ENCODE measurements at regions not wholly inside any gene's neighbourhood (a gene's known extent, or its start where the extent isn't known, plus 50 kb on each side); places are given as distances from the start of the nearest gene placed in this dataset.

DNA sequence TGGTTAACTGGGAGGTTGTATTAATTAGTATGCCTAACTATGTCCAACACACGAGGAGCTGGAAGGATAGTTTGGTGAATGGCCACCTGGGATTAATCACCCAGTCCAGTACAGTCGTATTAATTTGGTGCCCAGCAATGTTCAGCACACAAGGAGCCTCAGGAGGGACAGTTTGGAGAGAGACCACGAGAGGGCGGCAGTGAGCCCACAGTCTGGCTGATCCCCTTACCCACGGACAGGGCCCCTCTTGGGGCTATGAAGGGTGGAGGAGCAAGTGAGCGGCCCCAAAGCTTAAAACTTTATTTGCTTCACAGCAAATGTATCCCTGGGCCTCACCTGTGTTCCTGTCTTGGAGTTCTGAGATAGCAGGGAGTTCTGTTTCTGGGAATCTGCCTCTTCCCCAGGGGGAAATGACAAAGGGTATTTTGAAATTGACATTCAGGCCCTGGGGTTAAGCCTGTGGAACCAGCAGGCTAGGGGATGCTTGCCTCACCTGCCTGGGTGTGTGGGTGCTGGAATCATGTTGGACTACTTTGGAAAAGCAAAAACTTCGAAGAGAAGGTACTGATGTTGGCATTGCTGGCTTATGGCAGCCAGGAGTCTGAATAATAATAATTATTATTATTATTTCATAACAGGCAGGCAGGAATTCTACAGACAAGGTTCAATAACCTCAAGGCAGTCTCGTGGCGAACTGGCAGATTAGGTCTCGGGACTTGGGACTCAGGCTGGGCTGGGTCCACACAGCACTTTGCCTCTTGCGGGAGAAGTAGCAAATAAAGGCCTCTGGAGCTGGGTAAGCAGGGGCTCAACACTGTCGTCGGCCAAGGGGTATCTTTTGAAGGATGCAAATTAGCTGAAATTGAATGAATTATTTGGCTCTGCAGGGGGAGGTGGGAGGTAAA lies 227.6 kb upstream of the ASIC2 start:
- peak; percentile 17 for DNase-seq
- Histone ChIP-seq H3K36me3 (no peaks in the 10 kb centered on the region), H3K4me3 (no peak overlapping the region), H3K27ac (no peak overlapping the region), H3K27me3 (no peaks in the 10 kb centered on the region), H3K9me3 (no peaks in the 10 kb centered on the region), H3K4me1 (peaks cover 0 to 3% (median 0%) of the 10 kb centered on the region in 4 donors)
- WGBS, 2 donors (ENCODE audit: low coverage in 1 of 2) = 55 to 100% methylated on average over 1 to 13 of the region's 13 CpGs
- in situ Hi-C loops (cut with MboI; ENCODE audit: low pct_ligation_motif_present in 1 of 4, low pct_unique_long_range_greater_than_20kb in 1 of 4, low sequenced_read_pairs in 3 of 4) (no loop called here), intact Hi-C loops (cut with DNase I; ENCODE audit: low total_unique reads) (no loop called here)
- TF ChIP-seq, protein P1, sequence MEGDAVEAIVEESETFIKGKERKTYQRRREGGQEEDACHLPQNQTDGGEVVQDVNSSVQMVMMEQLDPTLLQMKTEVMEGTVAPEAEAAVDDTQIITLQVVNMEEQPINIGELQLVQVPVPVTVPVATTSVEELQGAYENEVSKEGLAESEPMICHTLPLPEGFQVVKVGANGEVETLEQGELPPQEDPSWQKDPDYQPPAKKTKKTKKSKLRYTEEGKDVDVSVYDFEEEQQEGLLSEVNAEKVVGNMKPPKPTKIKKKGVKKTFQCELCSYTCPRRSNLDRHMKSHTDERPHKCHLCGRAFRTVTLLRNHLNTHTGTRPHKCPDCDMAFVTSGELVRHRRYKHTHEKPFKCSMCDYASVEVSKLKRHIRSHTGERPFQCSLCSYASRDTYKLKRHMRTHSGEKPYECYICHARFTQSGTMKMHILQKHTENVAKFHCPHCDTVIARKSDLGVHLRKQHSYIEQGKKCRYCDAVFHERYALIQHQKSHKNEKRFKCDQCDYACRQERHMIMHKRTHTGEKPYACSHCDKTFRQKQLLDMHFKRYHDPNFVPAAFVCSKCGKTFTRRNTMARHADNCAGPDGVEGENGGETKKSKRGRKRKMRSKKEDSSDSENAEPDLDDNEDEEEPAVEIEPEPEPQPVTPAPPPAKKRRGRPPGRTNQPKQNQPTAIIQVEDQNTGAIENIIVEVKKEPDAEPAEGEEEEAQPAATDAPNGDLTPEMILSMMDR (IDR thresholded peaks at IDR 0.05) = peak; percentile 33 to 59 (median 53)
- no peak for TF ChIP-seq POLR2A (IDR thresholded peaks at IDR 0.05)

DNA sequence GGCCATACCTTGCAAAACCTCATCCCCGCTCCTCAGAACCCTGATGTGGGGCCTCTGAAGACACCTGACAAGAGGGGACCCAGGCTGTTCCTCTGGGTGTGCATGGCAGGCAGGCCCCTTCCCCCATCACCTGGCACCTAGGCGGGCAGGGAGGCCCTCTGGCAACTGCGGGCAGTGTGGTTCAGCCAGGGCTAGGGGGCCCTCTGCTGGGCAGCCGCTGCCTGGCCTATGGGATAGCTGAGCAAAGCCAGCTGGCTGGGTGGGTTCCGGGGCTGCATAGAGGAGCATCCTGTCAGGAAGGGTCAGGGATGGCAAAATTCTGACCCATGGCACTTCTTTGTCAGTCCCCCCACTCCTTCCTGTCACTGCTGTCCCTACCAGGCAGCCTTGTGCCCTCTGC lies 228.7 kb upstream of the ASIC2 start:
- Histone ChIP-seq H3K4me3 (no peak overlapping the region), H3K36me3 (no peaks in the 10 kb centered on the region), H3K9me3 (no peaks in the 10 kb centered on the region), H3K4me1 (peaks cover 0 to 3% (median 0%) of the 10 kb centered on the region in 4 donors), H3K27me3 (no peaks in the 10 kb centered on the region), H3K27ac (no peak overlapping the region)
- in situ Hi-C loops (cut with MboI; ENCODE audit: low pct_ligation_motif_present in 1 of 4, low pct_unique_long_range_greater_than_20kb in 1 of 4, low sequenced_read_pairs in 3 of 4) (no loop called here), intact Hi-C loops (cut with DNase I; ENCODE audit: low total_unique reads) (no loop called here)
- 52% methylated on average over 5 of the region's 5 CpGs; no CpG with 5 or more reads in 1 of the 2 donors for WGBS, 2 donors (ENCODE audit: low coverage in 1 of 2)
- TF ChIP-seq, protein P1 (IDR thresholded peaks at IDR 0.05) = peak in 1 of 5 experiments; percentile 17
- no peak for TF ChIP-seq EP300 (IDR thresholded peaks at IDR 0.05; ENCODE audit: low read depth)
- no peak for DNase-seq

DNA sequence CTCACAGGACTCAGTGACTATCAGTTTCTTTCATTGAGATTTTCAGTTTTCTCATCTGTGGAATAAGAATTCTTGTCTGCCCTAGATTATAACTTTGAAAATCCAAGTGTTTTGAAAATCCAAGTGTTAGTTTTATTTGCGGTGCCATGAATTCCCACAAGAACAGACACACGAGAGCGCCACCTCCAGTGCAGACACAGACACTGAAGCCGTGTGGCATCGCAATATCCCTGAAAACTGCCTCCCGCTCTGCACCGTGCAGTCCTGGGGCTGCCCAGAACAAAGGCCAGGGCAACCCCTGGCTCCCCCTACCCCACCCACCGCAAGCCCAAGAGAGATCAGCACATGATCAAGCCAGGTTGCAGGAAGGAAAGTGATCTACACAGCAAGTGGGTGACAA lies 229.5 kb upstream of the ASIC2 start:
- WGBS, 2 donors (ENCODE audit: low coverage in 1 of 2) = 50 to 76% methylated on average over 2 to 8 of the region's 8 CpGs
- TF ChIP-seq POLR2A (IDR thresholded peaks at IDR 0.05) (no peak), POLR2AphosphoS5 (IDR thresholded peaks at IDR 0.05) (no peak), EP300 (IDR thresholded peaks at IDR 0.05; ENCODE audit: low read depth) (no peak)
- TF ChIP-seq, protein P1 (IDR thresholded peaks at IDR 0.05) = no peak
- intact Hi-C loops (cut with DNase I; ENCODE audit: low total_unique reads) = no loop called here
- Histone ChIP-seq H3K4me3 (no peak overlapping the region), H3K9me3 (no peaks in the 10 kb centered on the region), H3K27ac (no peak overlapping the region), H3K4me1 (peaks cover 0 to 3% (median 0%) of the 10 kb centered on the region in 4 donors), H3K36me3 (no peaks in the 10 kb centered on the region), H3K27me3 (no peaks in the 10 kb centered on the region)
- in situ Hi-C loops (cut with MboI; ENCODE audit: low pct_ligation_motif_present in 1 of 4, low pct_unique_long_range_greater_than_20kb in 1 of 4, low sequenced_read_pairs in 3 of 4) = no loop called here
- DNase-seq = no peak

DNA sequence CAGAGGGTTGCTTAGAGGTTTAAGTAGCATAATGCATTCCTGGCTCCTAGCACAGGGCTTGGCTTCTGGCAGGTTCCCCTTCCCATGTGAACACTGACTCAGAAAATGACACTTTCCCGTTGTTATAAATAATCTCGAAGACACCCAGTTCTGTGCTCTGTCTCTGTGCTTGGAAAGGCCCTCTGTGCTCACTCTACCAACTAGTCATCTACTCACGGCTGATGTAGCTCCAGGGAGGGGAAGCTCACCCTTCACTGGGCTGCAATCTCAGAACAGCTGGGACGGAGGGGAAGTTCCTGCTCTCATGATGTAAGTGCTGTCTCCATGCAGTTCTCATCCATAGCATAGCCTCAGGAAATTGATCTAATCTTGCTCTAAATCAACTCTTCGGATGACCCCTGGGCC lies 230.5 kb upstream of the ASIC2 start:
- intact Hi-C loops (cut with DNase I; ENCODE audit: low total_unique reads) (no loop called here), in situ Hi-C loops (cut with MboI; ENCODE audit: low pct_ligation_motif_present in 1 of 4, low pct_unique_long_range_greater_than_20kb in 1 of 4, low sequenced_read_pairs in 3 of 4) (no loop called here)
- peak overlapping the region in 1 of 4 donors; percentile 17 for H3K27ac ChIP-seq
- H3K36me3 ChIP-seq = no peaks in the 10 kb centered on the region
- H3K9me3 ChIP-seq = no peaks in the 10 kb centered on the region
- no peak overlapping the region for H3K4me3 ChIP-seq
- peak; percentile 10 for DNase-seq
- H3K4me1 ChIP-seq = peaks cover 0 to 3% (median 0%) of the 10 kb centered on the region in 4 donors
- WGBS, 2 donors (ENCODE audit: low coverage in 1 of 2) = 44 to 67% methylated on average over 1 to 5 of the region's 5 CpGs
- no peaks in the 10 kb centered on the region for H3K27me3 ChIP-seq
- peak in 1 of 3 donors; percentile 17 for TF ChIP-seq POLR2AphosphoS5 (IDR thresholded peaks at IDR 0.05)
- no peak for TF ChIP-seq EP300 (IDR thresholded peaks at IDR 0.05; ENCODE audit: low read depth)

All from transverse colon (tissue), 4 donors.